ENCODE measurements at regions not wholly inside any gene's neighbourhood (a gene's known extent, or its start where the extent isn't known, plus 50 kb on each side); places are given as distances from the start of the nearest gene placed in this dataset.

DNA sequence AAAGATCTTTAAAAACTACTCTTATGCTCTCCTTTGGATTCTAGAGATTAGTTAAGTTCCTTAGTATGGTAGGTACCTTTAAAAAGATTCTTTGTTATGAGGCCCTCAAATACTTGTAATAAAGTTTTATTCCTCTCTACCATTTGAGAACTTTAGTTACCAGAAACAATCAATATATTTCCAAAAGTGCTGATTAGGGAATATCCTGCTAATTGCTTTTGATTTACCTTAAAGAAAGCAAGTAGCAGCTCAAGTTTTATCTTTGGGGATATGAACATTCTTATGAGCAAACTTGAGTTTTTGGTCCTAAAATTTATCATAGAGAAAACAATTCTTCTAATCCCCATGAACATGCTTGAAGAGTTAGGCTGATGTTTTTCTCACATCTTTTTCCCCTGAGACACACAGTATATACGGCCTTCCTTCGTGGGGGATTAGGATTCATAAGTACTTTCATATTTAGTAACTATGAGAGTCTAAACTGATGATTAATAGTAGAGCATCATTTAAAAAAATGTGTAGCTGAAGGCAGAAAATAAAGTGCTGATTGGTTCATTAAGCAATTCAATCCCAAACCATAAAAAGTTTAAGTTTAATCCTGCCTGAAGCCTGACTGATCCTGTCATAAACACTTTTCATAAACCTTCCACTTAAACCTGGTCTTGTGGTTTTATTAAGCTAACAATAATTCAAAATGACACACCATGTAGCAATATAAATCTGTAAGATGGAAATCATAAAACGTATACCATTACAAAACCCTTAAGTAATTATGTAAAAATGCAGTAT is 380.5 kb upstream of the FBXO33 start:
- no peaks in the 10 kb centered on the region for H3K36me3 ChIP-seq (ENCODE audit: control insufficient read depth in 3 of 3, insufficient read depth in 2 of 3, low read depth in 1 of 3, low read length in 3 of 3)
- FAIRE-seq (no peak), DNase-seq (no peak)
- H3K9me3 ChIP-seq (ENCODE audit: control insufficient read depth in 2 of 2, insufficient read depth in 1 of 2, low read depth in 1 of 2, low read length in 1 of 2): no peaks in the 10 kb centered on the region
- H3K4me1 ChIP-seq (ENCODE audit: control insufficient read depth in 3 of 3, insufficient read depth in 2 of 3, low read depth in 1 of 3, low read length in 2 of 3): no peaks in the 10 kb centered on the region
- no peak overlapping the region for H3K27ac ChIP-seq (ENCODE audit: low read depth in 1 of 3, low read length in 2 of 3)
- H3K4me3 ChIP-seq (ENCODE audit: low read depth in 1 of 3, low read length in 3 of 3): no peak overlapping the region
- no peaks in the 10 kb centered on the region for H3K27me3 ChIP-seq (ENCODE audit: control insufficient read depth in 3 of 3, insufficient read depth in 3 of 3, low read length in 3 of 3)
- 57 to 67% (median 67%) methylated on average over 3 of the region's 3 CpGs for WGBS, 3 donors

DNA sequence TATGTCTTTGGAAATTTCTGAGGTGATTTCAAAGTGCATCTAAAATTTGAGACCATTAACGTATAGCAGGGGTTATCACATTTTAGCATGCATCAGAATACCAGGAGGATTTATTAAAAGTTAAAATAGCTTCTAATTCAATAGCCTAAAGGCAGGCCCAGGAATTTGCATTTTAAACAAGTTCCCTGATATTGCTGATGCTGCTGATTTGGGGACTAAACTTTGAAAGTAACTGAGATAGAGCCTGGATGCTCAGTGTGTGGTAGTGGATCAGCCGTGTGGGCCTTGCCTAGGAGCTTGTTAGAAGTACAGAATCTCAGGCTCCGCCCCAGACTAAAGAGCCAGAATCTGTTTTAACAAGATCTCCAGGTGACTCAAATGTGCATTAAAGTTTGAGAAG is 375.0 kb upstream of the FBXO33 start:
- FAIRE-seq: no peak
- no peak overlapping the region for H3K27ac ChIP-seq (ENCODE audit: low read depth in 1 of 3, low read length in 2 of 3)

DNA sequence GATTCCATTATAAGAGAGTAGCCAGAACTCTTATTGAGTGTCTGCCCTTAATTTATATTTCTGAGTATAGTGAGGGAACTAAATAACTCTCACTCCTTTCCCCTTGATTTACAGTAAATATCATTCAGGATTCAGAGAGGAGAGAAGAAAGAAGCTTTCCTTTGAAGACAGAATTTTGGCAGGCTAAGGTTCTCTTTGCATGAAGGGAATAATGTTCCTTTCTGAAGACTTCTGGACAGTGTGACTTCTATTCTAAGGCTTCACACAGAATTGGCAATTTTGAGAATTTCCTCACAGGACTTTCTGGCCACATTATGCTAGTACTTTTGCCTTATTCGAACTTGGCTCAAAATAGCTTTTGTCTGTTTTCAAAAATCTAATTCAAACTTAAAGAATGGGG is 352.2 kb upstream of the FBXO33 start:
- H3K36me3 ChIP-seq (ENCODE audit: control insufficient read depth in 3 of 3, insufficient read depth in 2 of 3, low read depth in 1 of 3, low read length in 3 of 3): no peaks in the 10 kb centered on the region
- H3K9me3 ChIP-seq (ENCODE audit: control insufficient read depth in 2 of 2, insufficient read depth in 1 of 2, low read depth in 1 of 2, low read length in 1 of 2): no peaks in the 10 kb centered on the region
- no peak overlapping the region for H3K27ac ChIP-seq (ENCODE audit: low read depth in 1 of 3, low read length in 2 of 3)
- no peak for FAIRE-seq
- WGBS, 3 donors: 60 to 70% (median 62%) methylated on average over 1 of the region's 1 CpG
- H3K27me3 ChIP-seq (ENCODE audit: control insufficient read depth in 3 of 3, insufficient read depth in 3 of 3, low read length in 3 of 3): no peaks in the 10 kb centered on the region
- no peaks in the 10 kb centered on the region for H3K4me1 ChIP-seq (ENCODE audit: control insufficient read depth in 3 of 3, insufficient read depth in 2 of 3, low read depth in 1 of 3, low read length in 2 of 3)
- no peak overlapping the region for H3K4me3 ChIP-seq (ENCODE audit: low read depth in 1 of 3, low read length in 3 of 3)
- DNase-seq: no peak

More for the DNA sequence above, 375.0 kb upstream of the FBXO33 start:
- no peaks in the 10 kb centered on the region for H3K36me3 ChIP-seq (ENCODE audit: control insufficient read depth in 3 of 3, insufficient read depth in 2 of 3, low read depth in 1 of 3, low read length in 3 of 3)
- no peaks in the 10 kb centered on the region for H3K4me1 ChIP-seq (ENCODE audit: control insufficient read depth in 3 of 3, insufficient read depth in 2 of 3, low read depth in 1 of 3, low read length in 2 of 3)
- no peak for DNase-seq
- H3K27me3 ChIP-seq (ENCODE audit: control insufficient read depth in 3 of 3, insufficient read depth in 3 of 3, low read length in 3 of 3): no peaks in the 10 kb centered on the region
- WGBS, 3 donors: 74 to 82% (median 75%) methylated on average over 3 of the region's 3 CpGs
- no peaks in the 10 kb centered on the region for H3K9me3 ChIP-seq (ENCODE audit: control insufficient read depth in 2 of 2, insufficient read depth in 1 of 2, low read depth in 1 of 2, low read length in 1 of 2)
- no peak overlapping the region for H3K4me3 ChIP-seq (ENCODE audit: low read depth in 1 of 3, low read length in 3 of 3)

DNA sequence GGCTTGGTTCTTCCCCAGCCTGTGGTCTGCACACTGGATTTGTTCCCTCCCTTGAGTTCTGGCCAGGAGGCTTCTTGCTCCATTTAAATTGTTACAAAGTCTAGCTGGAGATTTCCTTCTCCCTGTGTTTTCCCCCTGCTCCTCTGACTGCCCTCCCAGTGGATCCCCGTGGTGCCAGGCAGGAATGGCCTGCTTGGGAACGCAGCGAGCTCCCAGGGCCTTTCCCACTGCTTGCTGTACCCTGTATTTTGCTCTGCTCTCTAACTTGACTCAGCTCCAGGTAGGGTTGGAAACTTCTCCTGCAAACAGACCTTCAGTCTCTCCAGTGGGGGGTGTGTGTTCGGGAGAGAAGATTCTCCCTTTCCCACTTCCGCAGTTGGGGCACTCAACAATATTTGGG is 349.2 kb upstream of the FBXO33 start:
- H3K9me3 ChIP-seq (ENCODE audit: control insufficient read depth in 2 of 2, insufficient read depth in 1 of 2, low read depth in 1 of 2, low read length in 1 of 2): no peaks in the 10 kb centered on the region
- H3K36me3 ChIP-seq (ENCODE audit: control insufficient read depth in 3 of 3, insufficient read depth in 2 of 3, low read depth in 1 of 3, low read length in 3 of 3): no peaks in the 10 kb centered on the region
- H3K4me1 ChIP-seq (ENCODE audit: control insufficient read depth in 3 of 3, insufficient read depth in 2 of 3, low read depth in 1 of 3, low read length in 2 of 3): no peaks in the 10 kb centered on the region
- H3K4me3 ChIP-seq (ENCODE audit: low read depth in 1 of 3, low read length in 3 of 3): no peak overlapping the region
- FAIRE-seq (no peak), DNase-seq (no peak)
- no peak overlapping the region for H3K27ac ChIP-seq (ENCODE audit: low read depth in 1 of 3, low read length in 2 of 3)
- no peaks in the 10 kb centered on the region for H3K27me3 ChIP-seq (ENCODE audit: control insufficient read depth in 3 of 3, insufficient read depth in 3 of 3, low read length in 3 of 3)
- WGBS, 3 donors: 78 to 87% (median 84%) methylated on average over 5 of the region's 5 CpGs

DNA sequence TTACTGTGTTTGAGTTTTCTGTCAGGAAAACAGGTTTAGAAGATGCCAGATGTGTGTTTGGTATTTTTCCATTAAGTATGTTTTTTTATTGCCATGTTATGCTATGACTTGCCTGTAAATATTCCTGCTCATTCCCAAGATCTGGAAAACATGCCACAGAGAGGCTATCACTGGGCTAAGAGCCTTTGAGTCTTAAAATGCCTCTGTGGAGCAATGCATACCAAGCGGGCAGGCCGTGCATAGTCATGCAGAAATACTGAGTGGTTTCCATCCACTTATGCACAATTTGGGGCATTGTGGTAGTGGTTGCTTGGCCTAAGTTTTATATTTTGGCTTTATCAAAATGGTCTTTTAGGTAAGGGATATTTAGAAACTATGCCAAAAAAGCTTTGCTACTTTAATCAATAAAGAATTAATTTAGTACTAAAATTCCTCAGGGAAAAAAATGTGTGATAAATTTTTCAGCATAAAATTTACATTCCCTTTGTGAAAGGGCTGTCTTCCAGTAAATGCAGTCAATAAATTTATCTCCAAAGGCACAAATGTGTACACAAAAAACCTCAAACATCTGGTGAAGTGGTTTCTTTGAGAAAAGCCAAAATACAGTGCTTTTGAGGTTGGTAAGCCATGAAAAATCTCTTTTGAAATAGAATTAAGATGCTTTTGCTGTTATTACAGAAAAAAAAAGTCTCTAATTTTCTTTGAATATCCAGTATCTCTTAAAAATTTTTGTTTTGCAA is 341.3 kb upstream of the FBXO33 start:
- H3K27me3 ChIP-seq (ENCODE audit: control insufficient read depth in 3 of 3, insufficient read depth in 3 of 3, low read length in 3 of 3): no peaks in the 10 kb centered on the region
- H3K9me3 ChIP-seq (ENCODE audit: control insufficient read depth in 2 of 2, insufficient read depth in 1 of 2, low read depth in 1 of 2, low read length in 1 of 2): no peaks in the 10 kb centered on the region
- H3K36me3 ChIP-seq (ENCODE audit: control insufficient read depth in 3 of 3, insufficient read depth in 2 of 3, low read depth in 1 of 3, low read length in 3 of 3): no peaks in the 10 kb centered on the region
- H3K27ac ChIP-seq (ENCODE audit: low read depth in 1 of 3, low read length in 2 of 3): no peak overlapping the region
- FAIRE-seq (no peak), DNase-seq (no peak)
- WGBS, 3 donors: 76 to 94% (median 82%) methylated on average over 2 of the region's 2 CpGs
- H3K4me1 ChIP-seq (ENCODE audit: control insufficient read depth in 3 of 3, insufficient read depth in 2 of 3, low read depth in 1 of 3, low read length in 2 of 3): no peaks in the 10 kb centered on the region
- H3K4me3 ChIP-seq (ENCODE audit: low read depth in 1 of 3, low read length in 3 of 3): no peak overlapping the region

DNA sequence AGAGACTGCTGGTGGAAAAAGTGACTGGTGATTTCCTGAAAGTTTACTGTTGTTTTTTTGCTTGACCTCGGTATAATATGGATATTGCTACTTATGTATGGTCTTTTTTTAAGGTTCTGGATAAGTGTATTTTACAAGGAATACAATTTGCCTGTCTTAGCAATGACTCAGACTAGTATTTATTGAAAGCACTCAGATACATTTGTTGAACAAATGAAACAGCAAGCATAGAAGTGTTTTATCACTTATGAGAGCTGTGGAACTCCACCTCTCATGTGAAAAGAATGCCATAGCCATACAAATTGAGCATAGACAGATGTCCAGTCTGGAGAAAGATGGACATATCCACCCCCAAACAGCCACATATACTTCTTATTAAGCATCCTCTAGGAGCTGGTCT is 340.4 kb upstream of the FBXO33 start:
- Histone ChIP-seq H3K27me3 (ENCODE audit: control insufficient read depth in 3 of 3, insufficient read depth in 3 of 3, low read length in 3 of 3) (no peaks in the 10 kb centered on the region), H3K27ac (ENCODE audit: low read depth in 1 of 3, low read length in 2 of 3) (no peak overlapping the region), H3K4me1 (ENCODE audit: control insufficient read depth in 3 of 3, insufficient read depth in 2 of 3, low read depth in 1 of 3, low read length in 2 of 3) (no peaks in the 10 kb centered on the region), H3K9me3 (ENCODE audit: control insufficient read depth in 2 of 2, insufficient read depth in 1 of 2, low read depth in 1 of 2, low read length in 1 of 2) (no peaks in the 10 kb centered on the region), H3K4me3 (ENCODE audit: low read depth in 1 of 3, low read length in 3 of 3) (no peak overlapping the region), H3K36me3 (ENCODE audit: control insufficient read depth in 3 of 3, insufficient read depth in 2 of 3, low read depth in 1 of 3, low read length in 3 of 3) (no peaks in the 10 kb centered on the region)
- no peak for FAIRE-seq
- no peak for DNase-seq
- WGBS, 3 donors: 23 to 36% (median 27%) methylated on average over 1 of the region's 1 CpG

DNA sequence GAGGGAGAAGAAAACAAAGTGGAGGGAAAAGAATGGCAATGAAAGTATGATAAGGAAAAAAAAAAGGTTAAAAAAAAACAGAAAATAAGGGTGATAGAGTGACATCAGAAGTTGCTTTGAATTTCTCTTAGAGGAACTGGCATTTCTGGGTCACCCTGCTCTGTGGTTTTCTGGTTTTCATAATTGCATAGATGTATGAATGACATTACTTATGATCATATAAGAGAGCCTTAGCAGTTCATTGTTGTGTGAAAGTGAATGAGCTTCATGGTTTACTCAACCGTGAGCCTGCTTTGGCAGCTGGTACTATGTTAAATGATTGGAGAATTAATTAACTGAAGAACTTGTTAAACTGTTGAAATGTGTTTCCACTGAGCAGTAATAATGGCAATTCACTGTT is 336.4 kb upstream of the FBXO33 start:
- FAIRE-seq (no peak), DNase-seq (no peak)
- Histone ChIP-seq H3K4me3 (ENCODE audit: low read depth in 1 of 3, low read length in 3 of 3) (no peak overlapping the region), H3K9me3 (ENCODE audit: control insufficient read depth in 2 of 2, insufficient read depth in 1 of 2, low read depth in 1 of 2, low read length in 1 of 2) (no peaks in the 10 kb centered on the region), H3K27me3 (ENCODE audit: control insufficient read depth in 3 of 3, insufficient read depth in 3 of 3, low read length in 3 of 3) (peaks cover 0 to 3% (median 0%) of the 10 kb centered on the region in 3 donors), H3K27ac (ENCODE audit: low read depth in 1 of 3, low read length in 2 of 3) (no peak overlapping the region), H3K36me3 (ENCODE audit: control insufficient read depth in 3 of 3, insufficient read depth in 2 of 3, low read depth in 1 of 3, low read length in 3 of 3) (no peaks in the 10 kb centered on the region), H3K4me1 (ENCODE audit: control insufficient read depth in 3 of 3, insufficient read depth in 2 of 3, low read depth in 1 of 3, low read length in 2 of 3) (no peaks in the 10 kb centered on the region)
- WGBS, 3 donors: 65 to 73% (median 67%) methylated on average over 1 of the region's 1 CpG

DNA sequence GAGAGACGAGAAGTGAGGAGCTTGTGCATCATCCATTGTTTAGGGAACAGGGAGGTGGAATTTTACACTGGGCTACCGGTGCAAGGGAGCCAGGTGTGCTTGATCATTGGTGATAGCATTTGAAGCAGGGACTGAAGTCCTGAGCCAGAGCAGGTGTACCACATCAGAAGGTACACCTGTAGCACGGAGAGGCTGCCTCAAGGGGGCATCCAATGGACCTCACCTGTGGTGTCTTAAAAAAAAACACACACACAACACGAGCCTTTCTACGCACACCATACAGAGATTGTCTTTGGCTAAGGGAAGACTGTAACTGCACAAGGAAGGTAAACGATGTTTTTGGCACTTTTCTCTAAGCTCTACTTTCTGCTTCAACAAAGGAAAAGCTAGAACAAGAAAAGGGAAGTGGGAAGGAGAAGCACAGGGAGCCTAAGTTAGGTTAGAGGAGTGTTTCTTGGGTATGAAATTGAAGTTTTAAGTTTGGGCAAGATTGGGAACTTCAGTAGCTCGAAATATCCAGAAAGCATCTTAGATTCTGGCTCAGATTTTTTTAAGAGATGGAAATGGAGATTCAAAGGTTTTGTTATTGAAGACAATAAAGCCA is 334.3 kb upstream of the FBXO33 start:
- FAIRE-seq (no peak), DNase-seq (no peak)
- no peaks in the 10 kb centered on the region for H3K4me1 ChIP-seq (ENCODE audit: control insufficient read depth in 3 of 3, insufficient read depth in 2 of 3, low read depth in 1 of 3, low read length in 2 of 3)
- H3K4me3 ChIP-seq (ENCODE audit: low read depth in 1 of 3, low read length in 3 of 3): no peak overlapping the region
- no peak overlapping the region for H3K27ac ChIP-seq (ENCODE audit: low read depth in 1 of 3, low read length in 2 of 3)
- peaks cover 0 to 3% (median 0%) of the 10 kb centered on the region in 3 donors for H3K27me3 ChIP-seq (ENCODE audit: control insufficient read depth in 3 of 3, insufficient read depth in 3 of 3, low read length in 3 of 3)
- H3K9me3 ChIP-seq (ENCODE audit: control insufficient read depth in 2 of 2, insufficient read depth in 1 of 2, low read depth in 1 of 2, low read length in 1 of 2): no peaks in the 10 kb centered on the region
- 43 to 65% (median 46%) methylated on average over 7 of the region's 7 CpGs for WGBS, 3 donors
- no peaks in the 10 kb centered on the region for H3K36me3 ChIP-seq (ENCODE audit: control insufficient read depth in 3 of 3, insufficient read depth in 2 of 3, low read depth in 1 of 3, low read length in 3 of 3)
